Daoy (cell line): ENCODE measurements at regions not wholly inside any gene's neighbourhood (a gene's known extent, or its start where the extent isn't known, plus 50 kb on each side); places are given as distances from the start of the nearest gene placed in this dataset.
"Not testable (repeated sequence)": the region's sequence is repeated elsewhere in the genome, so short reads cannot be mapped to it uniquely, and the experiment has no call there.

Experiments used
- DNase-seq: peaks from one replicate; pipeline ENCODE4 v3.0.0-alpha.2; 2015; ENCODE audit warnings: low read depth

GRCh38 chr12:86950043-86950442 lies 693.9 kb upstream of the MGAT4C start:
- DNase-seq, result no peak

- no peak for DNase-seq
Observed at GRCh38 chr12:86948851-86949250, 692.7 kb upstream of the MGAT4C start.

GRCh38 chr12:86945685-86946196 lies 689.5 kb upstream of the MGAT4C start:
- no peak for DNase-seq

- DNase-seq, result not testable (repeated sequence)
Observed at GRCh38 chr12:86944197-86944819, 688.1 kb upstream of the MGAT4C start.

GRCh38 chr12:86931714-86932113 lies 675.5 kb upstream of the MGAT4C start:
- no peak for DNase-seq

GRCh38 chr12:86929962-86930361 lies 673.8 kb upstream of the MGAT4C start:
- no peak for DNase-seq

GRCh38 chr12:86917121-86917520 lies 660.9 kb upstream of the MGAT4C start:
- no peak for DNase-seq

GRCh38 chr12:86914721-86915120 lies 658.5 kb upstream of the MGAT4C start:
- DNase-seq, result peak; percentile 5

- DNase-seq, result no peak
Observed at GRCh38 chr12:86911973-86912372, 655.8 kb upstream of the MGAT4C start.

GRCh38 chr12:86903159-86903558 lies 647.0 kb upstream of the MGAT4C start:
- no peak for DNase-seq

GRCh38 chr12:86860776-86861175 lies 604.6 kb upstream of the MGAT4C start:
- DNase-seq, result no peak

- DNase-seq, result no peak
Observed at GRCh38 chr12:86852451-86852850, 596.3 kb upstream of the MGAT4C start.

- no peak for DNase-seq
Observed at GRCh38 chr12:86838711-86839110, 582.5 kb upstream of the MGAT4C start.

GRCh38 chr12:86838260-86838659 lies 582.1 kb upstream of the MGAT4C start:
- DNase-seq, result no peak

GRCh38 chr12:86837246-86837645 lies 581.1 kb upstream of the MGAT4C start:
- DNase-seq, result no peak

GRCh38 chr12:86834217-86834616 lies 578.0 kb upstream of the MGAT4C start:
- DNase-seq, result no peak

GRCh38 chr12:86827409-86827808 lies 571.2 kb upstream of the MGAT4C start:
- no peak for DNase-seq

GRCh38 chr12:86826051-86826450 lies 569.9 kb upstream of the MGAT4C start:
- no peak for DNase-seq

- DNase-seq, result no peak
Observed at GRCh38 chr12:86801439-86801838, 545.2 kb upstream of the MGAT4C start.

- DNase-seq, result no peak
Observed at GRCh38 chr12:86799616-86800015, 543.4 kb upstream of the MGAT4C start.

- DNase-seq, result no peak
Observed at GRCh38 chr12:86796550-86796949, 540.4 kb upstream of the MGAT4C start.

GRCh38 chr12:86788661-86789060 lies 532.5 kb upstream of the MGAT4C start:
- no peak for DNase-seq

GRCh38 chr12:86787419-86787818 lies 531.2 kb upstream of the MGAT4C start:
- no peak for DNase-seq

GRCh38 chr12:86777325-86777724 lies 521.1 kb upstream of the MGAT4C start:
- no peak for DNase-seq
